Epidermal melanocyte (primary cell): ENCODE measurements at regions not wholly inside any gene's neighbourhood (a gene's known extent, or its start where the extent isn't known, plus 50 kb on each side); places are given as distances from the start of the nearest gene placed in this dataset.

Source experiments
- DNase-seq: peaks from one replicate; pipeline ENCODE4 v3.0.0; 2011; ENCODE audit warnings: low spot score; ENCODE audit not compliant: insufficient read length

GRCh38 chr11:109857637-109858036 is 235.6 kb upstream of the ZC3H12C start:
- DNase-seq, result no peak

- no peak for DNase-seq
These were observed 235.0 kb upstream of the ZC3H12C start for GRCh38 chr11:109858152-109858551.

GRCh38 chr11:109859045-109859724 is 234.0 kb upstream of the ZC3H12C start:
- no peak for DNase-seq

- DNase-seq, result no peak
These were observed 230.4 kb upstream of the ZC3H12C start for GRCh38 chr11:109862835-109863234.

GRCh38 chr11:109864151-109864661 is 229.0 kb upstream of the ZC3H12C start:
- DNase-seq, result no peak

- DNase-seq, result no peak
These were observed 228.2 kb upstream of the ZC3H12C start for GRCh38 chr11:109864834-109865547.

GRCh38 chr11:109865548-109866186 is 227.5 kb upstream of the ZC3H12C start:
- DNase-seq, result no peak

GRCh38 chr11:109867784-109868183 is 225.4 kb upstream of the ZC3H12C start:
- DNase-seq, result no peak

GRCh38 chr11:109869536-109869935 is 223.7 kb upstream of the ZC3H12C start:
- no peak for DNase-seq

- DNase-seq, result no peak
These were observed 222.9 kb upstream of the ZC3H12C start for GRCh38 chr11:109870297-109870696.

- DNase-seq, result no peak
These were observed 216.1 kb upstream of the ZC3H12C start for GRCh38 chr11:109877043-109877442.

- no peak for DNase-seq
These were observed 208.7 kb upstream of the ZC3H12C start for GRCh38 chr11:109884501-109884900.

- no peak for DNase-seq
These were observed 208.2 kb upstream of the ZC3H12C start for GRCh38 chr11:109885006-109885405.

GRCh38 chr11:109892321-109892794 is 200.8 kb upstream of the ZC3H12C start:
- DNase-seq, result no peak

GRCh38 chr11:109894242-109894641 is 198.9 kb upstream of the ZC3H12C start:
- no peak for DNase-seq

- DNase-seq, result no peak
These were observed 194.6 kb upstream of the ZC3H12C start for GRCh38 chr11:109898592-109898991.

GRCh38 chr11:109902764-109903433 is 190.3 kb upstream of the ZC3H12C start:
- DNase-seq, result no peak

GRCh38 chr11:109911488-109911887 is 181.7 kb upstream of the ZC3H12C start:
- DNase-seq, result no peak

- DNase-seq, result no peak
These were observed 179.2 kb upstream of the ZC3H12C start for GRCh38 chr11:109914038-109914437.

- DNase-seq, result no peak
These were observed 178.2 kb upstream of the ZC3H12C start for GRCh38 chr11:109914809-109915653.

GRCh38 chr11:109926941-109927340 is 166.3 kb upstream of the ZC3H12C start:
- no peak for DNase-seq
